HG03108 (cell line): ENCODE measurements at regions not wholly inside any gene's neighbourhood (a gene's known extent, or its start where the extent isn't known, plus 50 kb on each side); places are given as distances from the start of the nearest gene placed in this dataset.

ENCODE experiments used
- ATAC-seq: cut with Tn5 transposase; IDR thresholded peaks from one replicate; pipeline ENCODE4 v1.9.1; 2021; ENCODE audit warnings: moderate library complexity; ENCODE audit not compliant: unreplicated experiment

- no peak for ATAC-seq
Observed at GRCh38 chr4:59979061-59979460, 1221.1 kb upstream of the ADGRL3 start.

GRCh38 chr4:59983852-59984251 lies 1216.3 kb upstream of the ADGRL3 start:
- ATAC-seq = no peak

GRCh38 chr4:59987289-59987688 lies 1212.8 kb upstream of the ADGRL3 start:
- no peak for ATAC-seq

GRCh38 chr4:59994118-59994517 lies 1206.0 kb upstream of the ADGRL3 start:
- no peak for ATAC-seq

- ATAC-seq = no peak
Observed at GRCh38 chr4:60002603-60003337, 1197.4 kb upstream of the ADGRL3 start.

- ATAC-seq = no peak
Observed at GRCh38 chr4:60013464-60014184, 1186.5 kb upstream of the ADGRL3 start.

- ATAC-seq = no peak
Observed at GRCh38 chr4:60016971-60017370, 1183.2 kb upstream of the ADGRL3 start.

GRCh38 chr4:60019180-60019579 lies 1180.9 kb upstream of the ADGRL3 start:
- no peak for ATAC-seq

GRCh38 chr4:60019946-60020345 lies 1180.2 kb upstream of the ADGRL3 start:
- ATAC-seq = no peak

GRCh38 chr4:60020389-60020788 lies 1179.7 kb upstream of the ADGRL3 start:
- ATAC-seq = no peak

GRCh38 chr4:60033826-60034225 lies 1166.3 kb upstream of the ADGRL3 start:
- no peak for ATAC-seq

- no peak for ATAC-seq
Observed at GRCh38 chr4:60034361-60034760, 1165.8 kb upstream of the ADGRL3 start.

- ATAC-seq = no peak
Observed at GRCh38 chr4:60039908-60040307, 1160.2 kb upstream of the ADGRL3 start.

- ATAC-seq = no peak
Observed at GRCh38 chr4:60042231-60042652, 1157.9 kb upstream of the ADGRL3 start.

GRCh38 chr4:60042941-60043340 lies 1157.2 kb upstream of the ADGRL3 start:
- ATAC-seq = no peak

GRCh38 chr4:60078984-60079383 lies 1121.1 kb upstream of the ADGRL3 start:
- no peak for ATAC-seq

- ATAC-seq = no peak
Observed at GRCh38 chr4:60081839-60082238, 1118.3 kb upstream of the ADGRL3 start.

GRCh38 chr4:60088807-60089486 lies 1111.2 kb upstream of the ADGRL3 start:
- ATAC-seq = no peak

GRCh38 chr4:60089546-60090273 lies 1110.4 kb upstream of the ADGRL3 start:
- no peak for ATAC-seq

GRCh38 chr4:60096676-60097075 lies 1103.5 kb upstream of the ADGRL3 start:
- no peak for ATAC-seq

GRCh38 chr4:60116592-60116991 lies 1083.5 kb upstream of the ADGRL3 start:
- no peak for ATAC-seq
